Astrocyte (in vitro differentiated cells and primary cell): ENCODE measurements at regions not wholly inside any gene's neighbourhood (a gene's known extent, or its start where the extent isn't known, plus 50 kb on each side); places are given as distances from the start of the nearest gene placed in this dataset.

Experiments
- CTCF ChIP-seq: IDR thresholded peaks from 2 replicates; pipeline ENCODE4 v1.5.1; 2011; ENCODE audit warnings: low read depth, mild to moderate bottlenecking, inconsistent platforms, low read length, moderate library complexity; ENCODE audit not compliant: insufficient read depth
- EZH2 ChIP-seq: IDR thresholded peaks from 2 replicates; pipeline ENCODE4 v1.6.1; 2012; ENCODE audit warnings: mild to moderate bottlenecking, low read length, inconsistent platforms; ENCODE audit not compliant: insufficient read depth

- TF ChIP-seq CTCF (no peak), EZH2 (no peak)
Measured at GRCh38 chr15:66863390-66864085, 161.5 kb downstream of the SMAD6 start.
